ENCODE measurements at regions not wholly inside any gene's neighbourhood (a gene's known extent, or its start where the extent isn't known, plus 50 kb on each side); places are given as distances from the start of the nearest gene placed in this dataset.
A peak's percentile ranks its signal among the peaks of the same experiment; 100 is the strongest.

DNA sequence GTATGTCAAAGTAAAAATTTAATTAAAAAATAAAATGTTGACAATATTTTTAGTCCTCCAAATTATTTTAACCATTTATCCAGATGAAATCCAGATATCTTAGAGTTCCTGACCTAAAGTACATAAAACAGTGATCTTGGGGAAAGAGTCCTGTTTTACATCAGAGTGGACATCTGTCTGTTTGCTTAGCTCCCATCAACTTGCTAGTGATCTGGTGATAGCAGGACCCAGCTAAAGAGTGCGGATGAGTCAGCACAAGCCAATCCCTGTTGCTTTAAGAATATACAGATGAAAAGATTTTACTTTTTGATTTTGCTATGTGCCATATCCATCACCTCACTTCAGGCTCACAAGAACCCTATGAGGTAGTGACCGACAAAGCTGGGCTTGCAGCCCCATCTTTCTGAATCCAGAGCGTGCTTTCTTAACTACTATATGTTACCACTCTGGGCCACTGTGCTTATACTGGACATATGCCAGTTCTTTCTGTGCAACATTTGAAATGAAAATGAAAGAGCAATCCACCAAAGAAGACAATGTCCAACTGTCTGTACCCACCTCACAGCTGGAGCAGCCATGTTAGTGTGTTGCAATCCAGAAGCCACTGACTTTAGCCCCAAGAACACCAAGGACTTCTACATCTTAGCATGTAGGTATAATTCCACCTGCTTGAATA lies 167.6 kb upstream of the SESN3 start (continued):
- TF ChIP-seq, protein P1, sequence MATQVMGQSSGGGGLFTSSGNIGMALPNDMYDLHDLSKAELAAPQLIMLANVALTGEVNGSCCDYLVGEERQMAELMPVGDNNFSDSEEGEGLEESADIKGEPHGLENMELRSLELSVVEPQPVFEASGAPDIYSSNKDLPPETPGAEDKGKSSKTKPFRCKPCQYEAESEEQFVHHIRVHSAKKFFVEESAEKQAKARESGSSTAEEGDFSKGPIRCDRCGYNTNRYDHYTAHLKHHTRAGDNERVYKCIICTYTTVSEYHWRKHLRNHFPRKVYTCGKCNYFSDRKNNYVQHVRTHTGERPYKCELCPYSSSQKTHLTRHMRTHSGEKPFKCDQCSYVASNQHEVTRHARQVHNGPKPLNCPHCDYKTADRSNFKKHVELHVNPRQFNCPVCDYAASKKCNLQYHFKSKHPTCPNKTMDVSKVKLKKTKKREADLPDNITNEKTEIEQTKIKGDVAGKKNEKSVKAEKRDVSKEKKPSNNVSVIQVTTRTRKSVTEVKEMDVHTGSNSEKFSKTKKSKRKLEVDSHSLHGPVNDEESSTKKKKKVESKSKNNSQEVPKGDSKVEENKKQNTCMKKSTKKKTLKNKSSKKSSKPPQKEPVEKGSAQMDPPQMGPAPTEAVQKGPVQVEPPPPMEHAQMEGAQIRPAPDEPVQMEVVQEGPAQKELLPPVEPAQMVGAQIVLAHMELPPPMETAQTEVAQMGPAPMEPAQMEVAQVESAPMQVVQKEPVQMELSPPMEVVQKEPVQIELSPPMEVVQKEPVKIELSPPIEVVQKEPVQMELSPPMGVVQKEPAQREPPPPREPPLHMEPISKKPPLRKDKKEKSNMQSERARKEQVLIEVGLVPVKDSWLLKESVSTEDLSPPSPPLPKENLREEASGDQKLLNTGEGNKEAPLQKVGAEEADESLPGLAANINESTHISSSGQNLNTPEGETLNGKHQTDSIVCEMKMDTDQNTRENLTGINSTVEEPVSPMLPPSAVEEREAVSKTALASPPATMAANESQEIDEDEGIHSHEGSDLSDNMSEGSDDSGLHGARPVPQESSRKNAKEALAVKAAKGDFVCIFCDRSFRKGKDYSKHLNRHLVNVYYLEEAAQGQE (IDR thresholded peaks at IDR 0.05; ENCODE audit: low read depth, low read length) = no peak
- TF ChIP-seq JUND (IDR thresholded peaks at IDR 0.05) (no peak), FOXM1 (IDR thresholded peaks at IDR 0.05; ENCODE audit: low read depth) (no peak), CHD2 (IDR thresholded peaks at IDR 0.05; ENCODE audit: low read length, partially characterized antibody) (no peak), RCOR1 (IDR thresholded peaks at IDR 0.05; ENCODE audit: low read length) (peak; percentile 67; the same call in 1 of the 2 replicates), FOSL2 (IDR thresholded peaks at IDR 0.05; ENCODE audit: borderline replicate concordance, low read depth) (no peak), EP300 (IDR thresholded peaks at IDR 0.05; ENCODE audit: borderline replicate concordance in 1 of 2, low read depth in 1 of 2, low read length in 1 of 2) (peak in 1 of 2 experiments; percentile 89; a peak in 2 of 4 replicates), RFX5 (IDR thresholded peaks at IDR 0.05; ENCODE audit: low read length) (no peak), GABPA (IDR thresholded peaks at IDR 0.05; ENCODE audit: low read depth) (no peak), YY1 (IDR thresholded peaks at IDR 0.05; ENCODE audit: low read depth) (no peak), PBX3 (IDR thresholded peaks at IDR 0.05) (peak; percentile 38; the same call in 1 of the 2 replicates), MEF2A (IDR thresholded peaks at IDR 0.05; ENCODE audit: borderline replicate concordance, low read depth) (no peak), TAF1 (IDR thresholded peaks at IDR 0.05; ENCODE audit: borderline replicate concordance, low read depth, low read length) (no peak), CTCF (IDR thresholded peaks at IDR 0.05) (no peak), EZH2phosphoT487 (IDR thresholded peaks at IDR 0.05; ENCODE audit: borderline replicate concordance, low read depth) (no peak), TEAD4 (IDR thresholded peaks at IDR 0.05; ENCODE audit: borderline replicate concordance, insufficient read depth) (no peak), RXRA (IDR thresholded peaks at IDR 0.05; ENCODE audit: borderline replicate concordance, low read depth) (no peak), NFIC (IDR thresholded peaks at IDR 0.05; ENCODE audit: borderline replicate concordance) (no peak)
- TF ChIP-seq, protein P2, sequence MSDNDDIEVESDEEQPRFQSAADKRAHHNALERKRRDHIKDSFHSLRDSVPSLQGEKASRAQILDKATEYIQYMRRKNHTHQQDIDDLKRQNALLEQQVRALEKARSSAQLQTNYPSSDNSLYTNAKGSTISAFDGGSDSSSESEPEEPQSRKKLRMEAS (IDR thresholded peaks at IDR 0.05; ENCODE audit: low read depth) = no peak
- TF ChIP-seq, protein P3, sequence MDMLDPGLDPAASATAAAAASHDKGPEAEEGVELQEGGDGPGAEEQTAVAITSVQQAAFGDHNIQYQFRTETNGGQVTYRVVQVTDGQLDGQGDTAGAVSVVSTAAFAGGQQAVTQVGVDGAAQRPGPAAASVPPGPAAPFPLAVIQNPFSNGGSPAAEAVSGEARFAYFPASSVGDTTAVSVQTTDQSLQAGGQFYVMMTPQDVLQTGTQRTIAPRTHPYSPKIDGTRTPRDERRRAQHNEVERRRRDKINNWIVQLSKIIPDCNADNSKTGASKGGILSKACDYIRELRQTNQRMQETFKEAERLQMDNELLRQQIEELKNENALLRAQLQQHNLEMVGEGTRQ (IDR thresholded peaks at IDR 0.05; ENCODE audit: borderline replicate concordance, low read depth, low read length) = no peak
- TF ChIP-seq, protein P4, sequence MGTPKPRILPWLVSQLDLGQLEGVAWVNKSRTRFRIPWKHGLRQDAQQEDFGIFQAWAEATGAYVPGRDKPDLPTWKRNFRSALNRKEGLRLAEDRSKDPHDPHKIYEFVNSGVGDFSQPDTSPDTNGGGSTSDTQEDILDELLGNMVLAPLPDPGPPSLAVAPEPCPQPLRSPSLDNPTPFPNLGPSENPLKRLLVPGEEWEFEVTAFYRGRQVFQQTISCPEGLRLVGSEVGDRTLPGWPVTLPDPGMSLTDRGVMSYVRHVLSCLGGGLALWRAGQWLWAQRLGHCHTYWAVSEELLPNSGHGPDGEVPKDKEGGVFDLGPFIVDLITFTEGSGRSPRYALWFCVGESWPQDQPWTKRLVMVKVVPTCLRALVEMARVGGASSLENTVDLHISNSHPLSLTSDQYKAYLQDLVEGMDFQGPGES (IDR thresholded peaks at IDR 0.05; ENCODE audit: low read depth, low read length) = no peak
